ENCODE measurements at regions not wholly inside any gene's neighbourhood (a gene's known extent, or its start where the extent isn't known, plus 50 kb on each side); places are given as distances from the start of the nearest gene placed in this dataset.

- DNase-seq (ENCODE audit: low read depth in 2 of 2) = no peak
Observed at GRCh38 chr4:29521281-29521680, 1198.9 kb upstream of the PCDH7 start.

- DNase-seq (ENCODE audit: low read depth in 2 of 2) = no peak
Observed at GRCh38 chr4:29536745-29537144, 1183.4 kb upstream of the PCDH7 start.

GRCh38 chr4:29538889-29539646 lies 1181.1 kb upstream of the PCDH7 start:
- DNase-seq (ENCODE audit: low read depth in 2 of 2) = no peak

- no peak for DNase-seq (ENCODE audit: low read depth in 2 of 2)
Observed at GRCh38 chr4:29540439-29541102, 1179.6 kb upstream of the PCDH7 start.

GRCh38 chr4:29541757-29542156 lies 1178.4 kb upstream of the PCDH7 start:
- no peak for DNase-seq (ENCODE audit: low read depth in 2 of 2)

- no peak for DNase-seq (ENCODE audit: low read depth in 2 of 2)
Observed at GRCh38 chr4:29549342-29549741, 1170.8 kb upstream of the PCDH7 start.

GRCh38 chr4:29551821-29552220 lies 1168.3 kb upstream of the PCDH7 start:
- DNase-seq (ENCODE audit: low read depth in 2 of 2) = no peak

GRCh38 chr4:29553846-29554245 lies 1166.3 kb upstream of the PCDH7 start:
- no peak for DNase-seq (ENCODE audit: low read depth in 2 of 2)

- DNase-seq (ENCODE audit: low read depth in 2 of 2) = no peak
Observed at GRCh38 chr4:29558789-29559188, 1161.4 kb upstream of the PCDH7 start.

GRCh38 chr4:29559286-29559685 lies 1160.9 kb upstream of the PCDH7 start:
- DNase-seq (ENCODE audit: low read depth in 2 of 2) = no peak

- DNase-seq (ENCODE audit: low read depth in 2 of 2) = no peak
Observed at GRCh38 chr4:29560452-29560851, 1159.7 kb upstream of the PCDH7 start.

- DNase-seq (ENCODE audit: low read depth in 2 of 2) = no peak
Observed at GRCh38 chr4:29565256-29565655, 1154.9 kb upstream of the PCDH7 start.

GRCh38 chr4:29566371-29566770 lies 1153.8 kb upstream of the PCDH7 start:
- no peak for DNase-seq (ENCODE audit: low read depth in 2 of 2)

- DNase-seq (ENCODE audit: low read depth in 2 of 2) = no peak
Observed at GRCh38 chr4:29571322-29571721, 1148.8 kb upstream of the PCDH7 start.

GRCh38 chr4:29578329-29578728 lies 1141.8 kb upstream of the PCDH7 start:
- DNase-seq (ENCODE audit: low read depth in 2 of 2) = no peak

- DNase-seq (ENCODE audit: low read depth in 2 of 2) = no peak
Observed at GRCh38 chr4:29581457-29581856, 1138.7 kb upstream of the PCDH7 start.

- DNase-seq (ENCODE audit: low read depth in 2 of 2) = no peak
Observed at GRCh38 chr4:29588617-29589016, 1131.6 kb upstream of the PCDH7 start.

- no peak for DNase-seq (ENCODE audit: low read depth in 2 of 2)
Observed at GRCh38 chr4:29596228-29596627, 1123.9 kb upstream of the PCDH7 start.

- no peak for DNase-seq (ENCODE audit: low read depth in 2 of 2)
Observed at GRCh38 chr4:29619168-29619567, 1101.0 kb upstream of the PCDH7 start.

GRCh38 chr4:29632199-29632598 lies 1088.0 kb upstream of the PCDH7 start:
- no peak for DNase-seq (ENCODE audit: low read depth in 2 of 2)

- DNase-seq (ENCODE audit: low read depth in 2 of 2) = no peak
Observed at GRCh38 chr4:29636961-29637360, 1083.2 kb upstream of the PCDH7 start.

GRCh38 chr4:29653221-29653620 lies 1066.9 kb upstream of the PCDH7 start:
- DNase-seq (ENCODE audit: low read depth in 2 of 2) = no peak

GRCh38 chr4:29680644-29681043 lies 1039.5 kb upstream of the PCDH7 start:
- DNase-seq (ENCODE audit: low read depth in 2 of 2) = no peak

GRCh38 chr4:29704059-29704458 lies 1016.1 kb upstream of the PCDH7 start:
- no peak for DNase-seq (ENCODE audit: low read depth in 2 of 2)

Measured in activated CD4-positive, alpha-beta T cell treated with anti-CD3 and anti-CD28 coated beads for 24 hours (primary cell).